ENCODE measurements at regions not wholly inside any gene's neighbourhood (a gene's known extent, or its start where the extent isn't known, plus 50 kb on each side); places are given as distances from the start of the nearest gene placed in this dataset.

- Mint-ChIP-seq H3K27me3 (ENCODE audit: insufficient read depth, low read depth, poor library complexity) (no peaks in the 10 kb centered on the region), H3K9me3 (peaks cover 6% of the 10 kb centered on the region; the same call in 2 of the 3 replicates), H3K27ac (no peak overlapping the region), H3K4me1 (no peaks in the 10 kb centered on the region), H3K36me3 (ENCODE audit: low read depth) (no peaks in the 10 kb centered on the region), H3K4me3 (no peak overlapping the region)
- DNase-seq (ENCODE audit: low spot score) (no peak), ATAC-seq (no peak)
- Histone ChIP-seq H3K4me1 (ENCODE audit: insufficient read depth) (no peaks in the 10 kb centered on the region), H4K20me1 (replicated peaks; ENCODE audit: insufficient read depth) (no peaks in the 10 kb centered on the region), H3K9me2 (ENCODE audit: insufficient read depth) (peaks cover 19% of the 10 kb centered on the region), H3F3A (replicated peaks; ENCODE audit: low read depth) (no peaks in the 10 kb centered on the region), H3K79me2 (replicated peaks; ENCODE audit: insufficient read depth) (no peaks in the 10 kb centered on the region), H2AFZ (no peak overlapping the region), H3K27ac (ENCODE audit: low read depth) (no peak overlapping the region), H3K36me3 (ENCODE audit: insufficient read depth) (no peaks in the 10 kb centered on the region), H3K4me2 (no peak overlapping the region), H3K4me3 (no peak overlapping the region), H3K27me3 (ENCODE audit: insufficient read depth) (no peaks in the 10 kb centered on the region)
- no peak for TF ChIP-seq CTCF (conservative IDR thresholded peaks at IDR 0.05; ENCODE audit: low read depth in 2 of 2)
- no peak for TF ChIP-seq POLR2AphosphoS5 (IDR thresholded peaks at IDR 0.05; ENCODE audit: low read depth)
- no peak for TF ChIP-seq STAT1 (IDR thresholded peaks at IDR 0.05; ENCODE audit: unreplicated experiment)
- no peak for TF ChIP-seq ZNF331 (CRISPR knock-in tag; IDR thresholded peaks at IDR 0.05; ENCODE audit: low read depth)
- TF ChIP-seq ZNF114 (CRISPR knock-in tag; IDR thresholded peaks at IDR 0.05), result no peak
- TF ChIP-seq, protein P1, sequence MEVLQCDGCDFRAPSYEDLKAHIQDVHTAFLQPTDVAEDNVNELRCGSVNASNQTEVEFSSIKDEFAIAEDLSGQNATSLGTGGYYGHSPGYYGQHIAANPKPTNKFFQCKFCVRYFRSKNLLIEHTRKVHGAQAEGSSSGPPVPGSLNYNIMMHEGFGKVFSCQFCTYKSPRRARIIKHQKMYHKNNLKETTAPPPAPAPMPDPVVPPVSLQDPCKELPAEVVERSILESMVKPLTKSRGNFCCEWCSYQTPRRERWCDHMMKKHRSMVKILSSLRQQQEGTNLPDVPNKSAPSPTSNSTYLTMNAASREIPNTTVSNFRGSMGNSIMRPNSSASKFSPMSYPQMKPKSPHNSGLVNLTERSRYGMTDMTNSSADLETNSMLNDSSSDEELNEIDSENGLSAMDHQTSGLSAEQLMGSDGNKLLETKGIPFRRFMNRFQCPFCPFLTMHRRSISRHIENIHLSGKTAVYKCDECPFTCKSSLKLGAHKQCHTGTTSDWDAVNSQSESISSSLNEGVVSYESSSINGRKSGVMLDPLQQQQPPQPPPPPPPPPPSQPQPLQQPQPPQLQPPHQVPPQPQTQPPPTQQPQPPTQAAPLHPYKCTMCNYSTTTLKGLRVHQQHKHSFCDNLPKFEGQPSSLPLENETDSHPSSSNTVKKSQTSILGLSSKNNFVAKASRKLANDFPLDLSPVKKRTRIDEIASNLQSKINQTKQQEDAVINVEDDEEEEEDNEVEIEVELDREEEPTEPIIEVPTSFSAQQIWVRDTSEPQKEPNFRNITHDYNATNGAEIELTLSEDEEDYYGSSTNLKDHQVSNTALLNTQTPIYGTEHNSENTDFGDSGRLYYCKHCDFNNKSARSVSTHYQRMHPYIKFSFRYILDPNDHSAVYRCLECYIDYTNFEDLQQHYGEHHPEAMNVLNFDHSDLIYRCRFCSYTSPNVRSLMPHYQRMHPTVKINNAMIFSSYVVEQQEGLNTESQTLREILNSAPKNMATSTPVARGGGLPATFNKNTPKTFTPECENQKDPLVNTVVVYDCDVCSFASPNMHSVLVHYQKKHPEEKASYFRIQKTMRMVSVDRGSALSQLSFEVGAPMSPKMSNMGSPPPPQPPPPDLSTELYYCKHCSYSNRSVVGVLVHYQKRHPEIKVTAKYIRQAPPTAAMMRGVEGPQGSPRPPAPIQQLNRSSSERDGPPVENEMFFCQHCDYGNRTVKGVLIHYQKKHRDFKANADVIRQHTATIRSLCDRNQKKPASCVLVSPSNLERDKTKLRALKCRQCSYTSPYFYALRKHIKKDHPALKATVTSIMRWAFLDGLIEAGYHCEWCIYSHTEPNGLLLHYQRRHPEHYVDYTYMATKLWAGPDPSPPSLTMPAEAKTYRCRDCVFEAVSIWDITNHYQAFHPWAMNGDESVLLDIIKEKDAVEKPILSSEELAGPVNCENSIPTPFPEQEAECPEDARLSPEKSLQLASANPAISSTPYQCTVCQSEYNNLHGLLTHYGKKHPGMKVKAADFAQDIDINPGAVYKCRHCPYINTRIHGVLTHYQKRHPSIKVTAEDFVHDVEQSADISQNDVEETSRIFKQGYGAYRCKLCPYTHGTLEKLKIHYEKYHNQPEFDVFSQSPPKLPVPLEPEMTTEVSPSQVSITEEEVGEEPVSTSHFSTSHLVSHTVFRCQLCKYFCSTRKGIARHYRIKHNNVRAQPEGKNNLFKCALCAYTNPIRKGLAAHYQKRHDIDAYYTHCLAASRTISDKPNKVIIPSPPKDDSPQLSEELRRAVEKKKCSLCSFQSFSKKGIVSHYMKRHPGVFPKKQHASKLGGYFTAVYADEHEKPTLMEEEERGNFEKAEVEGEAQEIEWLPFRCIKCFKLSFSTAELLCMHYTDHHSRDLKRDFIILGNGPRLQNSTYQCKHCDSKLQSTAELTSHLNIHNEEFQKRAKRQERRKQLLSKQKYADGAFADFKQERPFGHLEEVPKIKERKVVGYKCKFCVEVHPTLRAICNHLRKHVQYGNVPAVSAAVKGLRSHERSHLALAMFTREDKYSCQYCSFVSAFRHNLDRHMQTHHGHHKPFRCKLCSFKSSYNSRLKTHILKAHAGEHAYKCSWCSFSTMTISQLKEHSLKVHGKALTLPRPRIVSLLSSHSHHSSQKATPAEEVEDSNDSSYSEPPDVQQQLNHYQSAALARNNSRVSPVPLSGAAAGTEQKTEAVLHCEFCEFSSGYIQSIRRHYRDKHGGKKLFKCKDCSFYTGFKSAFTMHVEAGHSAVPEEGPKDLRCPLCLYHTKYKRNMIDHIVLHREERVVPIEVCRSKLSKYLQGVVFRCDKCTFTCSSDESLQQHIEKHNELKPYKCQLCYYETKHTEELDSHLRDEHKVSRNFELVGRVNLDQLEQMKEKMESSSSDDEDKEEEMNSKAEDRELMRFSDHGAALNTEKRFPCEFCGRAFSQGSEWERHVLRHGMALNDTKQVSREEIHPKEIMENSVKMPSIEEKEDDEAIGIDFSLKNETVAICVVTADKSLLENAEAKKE (CRISPR knock-in tag; IDR thresholded peaks at IDR 0.05), result no peak
- TF ChIP-seq NANOG (IDR thresholded peaks at IDR 0.05; ENCODE audit: borderline replicate concordance), result no peak
- TF ChIP-seq, protein P2, sequence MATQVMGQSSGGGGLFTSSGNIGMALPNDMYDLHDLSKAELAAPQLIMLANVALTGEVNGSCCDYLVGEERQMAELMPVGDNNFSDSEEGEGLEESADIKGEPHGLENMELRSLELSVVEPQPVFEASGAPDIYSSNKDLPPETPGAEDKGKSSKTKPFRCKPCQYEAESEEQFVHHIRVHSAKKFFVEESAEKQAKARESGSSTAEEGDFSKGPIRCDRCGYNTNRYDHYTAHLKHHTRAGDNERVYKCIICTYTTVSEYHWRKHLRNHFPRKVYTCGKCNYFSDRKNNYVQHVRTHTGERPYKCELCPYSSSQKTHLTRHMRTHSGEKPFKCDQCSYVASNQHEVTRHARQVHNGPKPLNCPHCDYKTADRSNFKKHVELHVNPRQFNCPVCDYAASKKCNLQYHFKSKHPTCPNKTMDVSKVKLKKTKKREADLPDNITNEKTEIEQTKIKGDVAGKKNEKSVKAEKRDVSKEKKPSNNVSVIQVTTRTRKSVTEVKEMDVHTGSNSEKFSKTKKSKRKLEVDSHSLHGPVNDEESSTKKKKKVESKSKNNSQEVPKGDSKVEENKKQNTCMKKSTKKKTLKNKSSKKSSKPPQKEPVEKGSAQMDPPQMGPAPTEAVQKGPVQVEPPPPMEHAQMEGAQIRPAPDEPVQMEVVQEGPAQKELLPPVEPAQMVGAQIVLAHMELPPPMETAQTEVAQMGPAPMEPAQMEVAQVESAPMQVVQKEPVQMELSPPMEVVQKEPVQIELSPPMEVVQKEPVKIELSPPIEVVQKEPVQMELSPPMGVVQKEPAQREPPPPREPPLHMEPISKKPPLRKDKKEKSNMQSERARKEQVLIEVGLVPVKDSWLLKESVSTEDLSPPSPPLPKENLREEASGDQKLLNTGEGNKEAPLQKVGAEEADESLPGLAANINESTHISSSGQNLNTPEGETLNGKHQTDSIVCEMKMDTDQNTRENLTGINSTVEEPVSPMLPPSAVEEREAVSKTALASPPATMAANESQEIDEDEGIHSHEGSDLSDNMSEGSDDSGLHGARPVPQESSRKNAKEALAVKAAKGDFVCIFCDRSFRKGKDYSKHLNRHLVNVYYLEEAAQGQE (IDR thresholded peaks at IDR 0.05; ENCODE audit: unreplicated experiment), result no peak
These were observed 787.4 kb downstream of the KCNJ2 start for GRCh38 chr17:70956726-70957125.

Data from GM23338 (cell line).